HG02981 (cell line): ENCODE measurements at regions not wholly inside any gene's neighbourhood (a gene's known extent, or its start where the extent isn't known, plus 50 kb on each side); places are given as distances from the start of the nearest gene placed in this dataset.

ENCODE experiments used
- ATAC-seq: cut with Tn5 transposase; IDR thresholded peaks from one replicate; pipeline ENCODE4 v1.9.1; 2021; ENCODE audit warnings: mild to moderate bottlenecking, moderate library complexity; ENCODE audit not compliant: unreplicated experiment

- no peak for ATAC-seq
Observed at GRCh38 chr12:130070126-130070611, 92.1 kb upstream of the FZD10 start.

- no peak for ATAC-seq
Observed at GRCh38 chr12:130073721-130074120, 88.5 kb upstream of the FZD10 start.

GRCh38 chr12:130074661-130075406 lies 87.4 kb upstream of the FZD10 start:
- ATAC-seq = no peak

GRCh38 chr12:130075497-130076076 lies 86.7 kb upstream of the FZD10 start:
- no peak for ATAC-seq

GRCh38 chr12:130076126-130076525 lies 86.1 kb upstream of the FZD10 start:
- ATAC-seq = no peak

- no peak for ATAC-seq
Observed at GRCh38 chr12:130076752-130077151, 85.5 kb upstream of the FZD10 start.

- ATAC-seq = no peak
Observed at GRCh38 chr12:130078852-130079251, 83.4 kb upstream of the FZD10 start.

- no peak for ATAC-seq
Observed at GRCh38 chr12:130079279-130079678, 83.0 kb upstream of the FZD10 start.

- ATAC-seq = no peak
Observed at GRCh38 chr12:130080205-130080604, 82.1 kb upstream of the FZD10 start.

- ATAC-seq = no peak
Observed at GRCh38 chr12:130081117-130081805, 81.0 kb upstream of the FZD10 start.

- ATAC-seq = no peak
Observed at GRCh38 chr12:130083002-130083401, 79.3 kb upstream of the FZD10 start.

GRCh38 chr12:130083734-130084133 lies 78.5 kb upstream of the FZD10 start:
- no peak for ATAC-seq

GRCh38 chr12:130084359-130084758 lies 77.9 kb upstream of the FZD10 start:
- ATAC-seq = no peak

GRCh38 chr12:130086248-130086647 lies 76.0 kb upstream of the FZD10 start:
- ATAC-seq = no peak

- ATAC-seq = no peak
Observed at GRCh38 chr12:130086797-130087196, 75.5 kb upstream of the FZD10 start.

GRCh38 chr12:130087222-130087621 lies 75.0 kb upstream of the FZD10 start:
- no peak for ATAC-seq

GRCh38 chr12:130088504-130088903 lies 73.8 kb upstream of the FZD10 start:
- ATAC-seq = no peak

GRCh38 chr12:130090542-130090941 lies 71.7 kb upstream of the FZD10 start:
- ATAC-seq = no peak

GRCh38 chr12:130093380-130093779 lies 68.9 kb upstream of the FZD10 start:
- no peak for ATAC-seq

GRCh38 chr12:130097342-130097741 lies 64.9 kb upstream of the FZD10 start:
- no peak for ATAC-seq

GRCh38 chr12:130097798-130098255 lies 64.4 kb upstream of the FZD10 start:
- no peak for ATAC-seq
